Keratinocyte (primary cell): ENCODE measurements at regions not wholly inside any gene's neighbourhood (a gene's known extent, or its start where the extent isn't known, plus 50 kb on each side); places are given as distances from the start of the nearest gene placed in this dataset.

Source experiments
- DNase-seq: peaks from one replicate; pipeline ENCODE4 v3.0.0-alpha.2; 2011; ENCODE audit warnings: low read depth, missing footprints, low spot score
- FAIRE-seq: peaks from 2 replicates; lab custom pipeline; 2011; peaks lifted over from hg19 to GRCh38; lab: Jason Lieb, UNC
- H2AFZ ChIP-seq: 2 replicates; pipeline ENCODE4 v1.6.0; 2012; ENCODE audit warnings: low read length, control low read depth, inconsistent platforms; ENCODE audit not compliant: control insufficient read depth
- H3K27ac ChIP-seq: 2 replicates; pipeline ENCODE4 v1.5.1; 2011; ENCODE audit warnings: low read length; ENCODE audit not compliant: control insufficient read depth, insufficient read depth
- H3K27me3 ChIP-seq: 3 replicates; pipeline ENCODE4 v1.6.0; 2011; ENCODE audit warnings: low read length; ENCODE audit not compliant: control insufficient read depth, insufficient read depth; ENCODE audit errors: extremely low read depth
- H3K36me3 ChIP-seq, 2 experiments: 2 replicates in 1 of 2; 3 replicates in 1 of 2; pipeline ENCODE4 v1.5.1; 2011; ENCODE audit warnings: low read length in 2 of 2, mild to moderate bottlenecking in 1 of 2; ENCODE audit not compliant: control insufficient read depth in 2 of 2, insufficient read depth in 2 of 2; ENCODE audit errors: extremely low read depth in 1 of 2
- H3K4me1 ChIP-seq: 3 replicates; pipeline ENCODE4 v1.5.1; 2011; ENCODE audit warnings: low read length; ENCODE audit not compliant: control insufficient read depth, insufficient read depth; ENCODE audit errors: extremely low read depth
- H3K4me2 ChIP-seq: 3 replicates; pipeline ENCODE4 v1.6.0; 2011; ENCODE audit warnings: low read depth, low read length; ENCODE audit not compliant: control insufficient read depth, insufficient read depth; ENCODE audit errors: extremely low read depth
- H3K4me3 ChIP-seq, 3 experiments: fragments of 200-600 bp in 1 of 3; sonication (generic) in 1 of 3; 2 replicates in 2 of 3; 3 replicates in 1 of 3; pipeline ENCODE4 v1.5.1; 2011 to 2016; ENCODE audit warnings: low read length in 3 of 3, mild to moderate bottlenecking in 3 of 3, control low read depth in 2 of 3, inconsistent platforms in 1 of 3, low read depth in 1 of 3, mixed read lengths in 1 of 3, mixed run types in 1 of 3, moderate library complexity in 1 of 3; ENCODE audit not compliant: control insufficient read depth in 2 of 3, insufficient read depth in 2 of 3; ENCODE audit errors: extremely low read depth in 1 of 3
- H3K79me2 ChIP-seq: 2 replicates; pipeline ENCODE4 v1.6.0; 2012; ENCODE audit warnings: low read length; ENCODE audit not compliant: control insufficient read depth, insufficient read depth
- H3K9ac ChIP-seq: 3 replicates; pipeline ENCODE4 v1.6.0; 2011; ENCODE audit warnings: low read length; ENCODE audit not compliant: control insufficient read depth, insufficient read depth; ENCODE audit errors: extremely low read depth
- H3K9me1 ChIP-seq: 3 replicates; pipeline ENCODE4 v1.6.0; 2011; ENCODE audit warnings: low read length; ENCODE audit not compliant: control insufficient read depth, insufficient read depth; ENCODE audit errors: extremely low read depth
- H3K9me3 ChIP-seq: 2 replicates; pipeline ENCODE4 v1.5.1; 2012; ENCODE audit warnings: low read depth, low read length; ENCODE audit not compliant: control insufficient read depth
- H4K20me1 ChIP-seq: 3 replicates; pipeline ENCODE4 v1.6.0; 2011; ENCODE audit warnings: low read length; ENCODE audit not compliant: control insufficient read depth, insufficient read depth; ENCODE audit errors: extremely low read depth
- CTCF ChIP-seq, 3 experiments: IDR thresholded peaks in 1 of 3; conservative IDR thresholded peaks in 1 of 3; optimal IDR thresholded peaks in 1 of 3; 2 replicates in 2 of 3; 3 replicates in 1 of 3; pipeline versions ENCODE3 to v1.5.1; 2011; ENCODE audit warnings: low read length in 3 of 3, mild to moderate bottlenecking in 3 of 3, moderate library complexity in 2 of 3, control low read depth in 1 of 3, inconsistent platforms in 1 of 3; ENCODE audit not compliant: insufficient read depth in 2 of 3; ENCODE audit errors: extremely low read depth in 1 of 3
- EZH2 ChIP-seq: IDR thresholded peaks from one replicate; pipeline ENCODE4 v1.6.1; 2012; ENCODE audit warnings: inconsistent platforms, mild to moderate bottlenecking, low read length, moderate library complexity
- dilution Hi-C: fragments of 300-500 bp; cut with MboI; formaldehyde crosslinking; loops from one replicate; pipeline ENCODE4 v1.7.0; 2020; ENCODE audit warnings: low sequenced_read_pairs; ENCODE audit not compliant: extremely low pct_ligation_motif_present

GRCh38 chr1:82962658-82963057 is 1036.3 kb downstream of the TTLL7 start:
- dilution Hi-C loops: no loop called here

GRCh38 chr1:82950606-82951200 is 1048.2 kb downstream of the TTLL7 start:
- H3K4me1 ChIP-seq: no peaks in the 10 kb centered on the region

More at GRCh38 chr1:82962658-82963057, 1036.3 kb downstream of the TTLL7 start:
- no peaks in the 10 kb centered on the region for H3K36me3 ChIP-seq
- no peak overlapping the region for H2AFZ ChIP-seq
- TF ChIP-seq EZH2: no peak
- TF ChIP-seq CTCF (optimal IDR thresholded peaks at IDR 0.05 in 1 of 3, IDR thresholded peaks at IDR 0.05 in 1 of 3, conservative IDR thresholded peaks at IDR 0.05 in 1 of 3; ENCODE audit: extremely low read depth in 1 of 3, insufficient read depth in 2 of 3, low read length in 3 of 3): no peak
- no peak overlapping the region for H3K27ac ChIP-seq
- no peaks in the 10 kb centered on the region for H4K20me1 ChIP-seq
- H3K9me3 ChIP-seq: no peaks in the 10 kb centered on the region
- no peaks in the 10 kb centered on the region for H3K27me3 ChIP-seq
- no peak for DNase-seq
- H3K4me2 ChIP-seq: no peak overlapping the region
- FAIRE-seq: no peak
- H3K9ac ChIP-seq: no peak overlapping the region
- H3K4me1 ChIP-seq: no peaks in the 10 kb centered on the region
- no peaks in the 10 kb centered on the region for H3K9me1 ChIP-seq
- no peaks in the 10 kb centered on the region for H3K79me2 ChIP-seq
- H3K4me3 ChIP-seq: no peak overlapping the region

More at GRCh38 chr1:82950606-82951200, 1048.2 kb downstream of the TTLL7 start:
- Histone ChIP-seq H3K4me3 (no peak overlapping the region), H3K36me3 (no peaks in the 10 kb centered on the region), H3K9me3 (no peaks in the 10 kb centered on the region), H3K27ac (no peak overlapping the region), H4K20me1 (no peaks in the 10 kb centered on the region), H2AFZ (no peak overlapping the region), H3K9me1 (no peaks in the 10 kb centered on the region), H3K4me2 (no peak overlapping the region), H3K27me3 (no peaks in the 10 kb centered on the region), H3K9ac (no peak overlapping the region), H3K79me2 (no peaks in the 10 kb centered on the region)
- dilution Hi-C loops: no loop called here
- FAIRE-seq: no peak
- no peak for TF ChIP-seq CTCF (optimal IDR thresholded peaks at IDR 0.05 in 1 of 3, IDR thresholded peaks at IDR 0.05 in 1 of 3, conservative IDR thresholded peaks at IDR 0.05 in 1 of 3; ENCODE audit: extremely low read depth in 1 of 3, insufficient read depth in 2 of 3, low read length in 3 of 3)
- TF ChIP-seq EZH2: no peak
- no peak for DNase-seq
